Stimulated activated CD4-positive, alpha-beta T cell treated with anti-CD3 and anti-CD28 coated beads, Interleukin-15, amount 100 ng/mL, for 1 hour (primary cell): ENCODE measurements at regions not wholly inside any gene's neighbourhood (a gene's known extent, or its start where the extent isn't known, plus 50 kb on each side); places are given as distances from the start of the nearest gene placed in this dataset.

Source experiments
- DNase-seq, 2 donors: peaks; one replicate each; pipeline ENCODE4 v3.0.0-alpha.2; 2020; ENCODE audit warnings: low read depth in 1 of 2, low spot score in 1 of 2

DNA sequence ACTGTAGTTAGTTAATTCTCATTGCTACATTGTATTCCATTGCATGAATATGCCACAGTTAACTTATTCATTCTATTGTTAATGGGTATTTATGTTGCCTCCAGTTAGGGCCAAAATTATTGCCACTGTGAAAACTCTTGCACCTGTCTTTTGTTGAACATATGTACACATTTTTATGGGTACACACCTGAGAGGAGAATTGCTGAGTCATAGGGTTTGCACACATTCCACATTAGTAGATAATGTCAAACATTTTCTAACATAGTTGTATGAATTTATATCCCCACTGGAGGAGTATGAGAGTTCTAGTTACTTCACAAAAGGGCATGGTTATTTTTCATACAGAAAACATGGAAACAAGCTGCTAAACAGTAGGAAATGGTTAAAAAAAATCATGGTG lies 338.4 kb downstream of the FOXO1 start:
- DNase-seq = no peak

DNA sequence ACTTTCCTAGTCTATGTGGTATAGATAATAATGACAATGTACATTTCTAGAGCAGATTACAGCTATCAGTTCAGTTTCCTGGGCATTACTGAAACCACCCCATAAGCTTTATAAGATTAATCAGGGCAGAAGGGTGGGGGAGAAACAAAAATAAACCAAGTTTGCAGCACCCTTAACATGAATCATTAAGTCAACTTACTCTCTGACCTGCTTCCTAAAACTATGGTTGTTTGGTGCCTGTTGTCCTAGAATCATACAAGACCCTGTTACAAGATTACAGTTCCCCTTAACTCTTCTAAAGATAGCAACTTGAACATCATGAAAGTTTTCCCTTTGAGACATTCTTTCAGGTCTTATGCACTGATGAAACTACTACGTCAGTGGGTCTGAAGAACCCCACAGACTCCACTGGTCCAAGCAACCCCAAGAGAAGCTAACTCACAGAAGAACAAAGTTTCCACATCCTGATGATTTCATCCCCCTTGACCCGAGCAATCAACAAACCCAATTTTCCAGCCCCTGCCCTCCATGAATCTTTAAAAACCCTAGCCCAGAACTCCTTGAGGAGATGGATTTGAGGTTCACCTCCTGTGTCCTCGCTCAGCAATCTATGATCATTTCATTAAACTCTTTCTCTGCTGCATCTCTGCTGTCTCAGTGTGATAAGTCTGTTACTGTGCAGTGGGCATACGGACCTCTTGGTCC lies 336.5 kb downstream of the FOXO1 start:
- no peak for DNase-seq

DNA sequence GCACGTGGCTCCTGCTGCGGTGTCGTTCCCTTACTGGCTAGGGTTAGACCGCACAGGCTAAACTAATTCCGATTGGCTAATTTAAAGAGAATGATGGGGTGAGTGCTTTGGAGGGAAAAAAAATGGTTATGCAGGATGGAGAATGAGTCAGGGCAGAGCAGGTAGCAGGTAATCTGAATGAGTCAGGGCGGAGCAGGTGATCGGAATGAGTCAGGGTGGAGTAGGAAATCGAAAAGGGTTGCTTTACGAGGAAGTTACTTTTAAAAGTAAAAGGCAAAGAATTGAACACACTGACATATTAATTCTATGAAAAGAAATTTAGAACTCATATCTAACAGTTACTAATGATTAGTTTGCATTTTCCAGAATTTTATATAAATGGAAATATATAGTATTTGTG lies 335.5 kb downstream of the FOXO1 start:
- DNase-seq = no peak

DNA sequence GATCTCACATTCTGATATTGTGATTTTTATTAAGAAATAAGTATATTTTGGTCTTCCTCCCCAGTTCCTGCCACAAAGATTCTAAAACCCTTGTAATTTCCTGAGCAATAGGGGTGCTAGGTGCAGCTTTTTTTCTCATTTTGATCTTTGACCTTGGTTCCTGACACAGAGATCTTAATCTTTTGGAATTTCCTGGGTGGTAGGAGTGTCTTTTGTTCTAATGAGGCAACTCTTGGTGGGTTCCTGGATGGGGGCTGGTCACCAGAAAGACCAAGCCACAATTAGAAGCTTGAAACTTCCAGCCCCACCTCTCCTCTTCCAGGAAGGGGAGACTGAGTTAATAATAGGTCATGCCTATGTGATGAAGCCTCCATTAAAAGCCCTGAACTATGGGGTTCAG lies 334.6 kb downstream of the FOXO1 start:
- DNase-seq = no peak

DNA sequence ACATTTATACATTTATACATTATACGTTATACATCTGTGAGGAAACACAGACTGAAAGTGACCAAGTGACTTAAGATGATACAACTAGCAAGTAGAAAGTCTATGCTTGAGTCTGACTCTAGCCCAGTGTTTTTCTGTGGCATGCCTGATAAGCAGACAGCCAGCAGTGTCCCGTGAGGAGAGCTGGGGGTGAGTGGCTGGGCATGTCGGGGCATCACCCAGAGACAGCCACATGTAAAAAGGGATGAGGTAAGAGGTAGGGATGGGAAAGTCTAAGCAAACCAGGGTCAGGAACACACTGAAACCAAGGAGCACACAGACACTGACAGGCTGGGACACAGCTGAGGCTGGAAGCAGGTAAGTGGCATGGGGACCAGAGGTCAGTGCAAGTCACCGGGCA lies 333.2 kb downstream of the FOXO1 start:
- no peak for DNase-seq

DNA sequence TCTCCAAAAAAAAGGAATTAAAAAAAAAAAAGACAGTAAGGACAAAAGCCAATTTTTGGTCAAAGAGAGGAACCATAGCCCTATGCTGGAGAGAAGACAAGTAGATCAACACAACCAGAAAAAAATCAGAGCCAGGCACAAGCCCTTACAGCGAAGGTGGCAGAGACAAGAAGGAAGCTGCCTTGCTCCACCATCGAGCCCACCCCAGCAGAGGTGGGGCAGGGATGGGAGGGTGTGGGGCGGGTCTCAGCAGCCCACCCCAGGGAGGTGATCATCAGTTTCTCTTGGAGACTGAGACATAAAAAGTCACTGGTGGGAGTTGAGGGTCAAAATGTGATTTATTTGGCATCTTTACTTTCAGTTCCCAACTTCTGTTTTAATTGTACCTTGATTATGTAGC lies 332.4 kb downstream of the FOXO1 start:
- no peak for DNase-seq

DNA sequence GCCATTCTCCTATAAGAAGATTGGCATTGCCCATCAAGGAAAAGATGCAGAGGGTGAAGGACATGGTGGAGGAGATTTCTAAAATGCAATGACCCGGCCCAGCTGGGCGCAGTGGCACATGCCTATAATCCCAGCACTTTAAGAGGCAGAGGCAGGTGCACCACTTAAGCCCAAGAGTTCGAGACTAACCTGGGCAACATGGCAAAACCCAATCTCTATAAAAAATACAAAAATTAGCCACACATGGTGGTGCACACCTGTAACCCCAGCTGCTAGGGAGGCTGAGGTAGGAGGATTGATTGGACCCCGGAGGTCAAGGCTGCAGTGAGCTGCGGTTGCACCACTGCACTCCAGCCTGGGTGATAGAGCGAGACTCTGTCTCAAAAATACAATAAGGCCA lies 331.8 kb downstream of the FOXO1 start:
- no peak for DNase-seq

DNA sequence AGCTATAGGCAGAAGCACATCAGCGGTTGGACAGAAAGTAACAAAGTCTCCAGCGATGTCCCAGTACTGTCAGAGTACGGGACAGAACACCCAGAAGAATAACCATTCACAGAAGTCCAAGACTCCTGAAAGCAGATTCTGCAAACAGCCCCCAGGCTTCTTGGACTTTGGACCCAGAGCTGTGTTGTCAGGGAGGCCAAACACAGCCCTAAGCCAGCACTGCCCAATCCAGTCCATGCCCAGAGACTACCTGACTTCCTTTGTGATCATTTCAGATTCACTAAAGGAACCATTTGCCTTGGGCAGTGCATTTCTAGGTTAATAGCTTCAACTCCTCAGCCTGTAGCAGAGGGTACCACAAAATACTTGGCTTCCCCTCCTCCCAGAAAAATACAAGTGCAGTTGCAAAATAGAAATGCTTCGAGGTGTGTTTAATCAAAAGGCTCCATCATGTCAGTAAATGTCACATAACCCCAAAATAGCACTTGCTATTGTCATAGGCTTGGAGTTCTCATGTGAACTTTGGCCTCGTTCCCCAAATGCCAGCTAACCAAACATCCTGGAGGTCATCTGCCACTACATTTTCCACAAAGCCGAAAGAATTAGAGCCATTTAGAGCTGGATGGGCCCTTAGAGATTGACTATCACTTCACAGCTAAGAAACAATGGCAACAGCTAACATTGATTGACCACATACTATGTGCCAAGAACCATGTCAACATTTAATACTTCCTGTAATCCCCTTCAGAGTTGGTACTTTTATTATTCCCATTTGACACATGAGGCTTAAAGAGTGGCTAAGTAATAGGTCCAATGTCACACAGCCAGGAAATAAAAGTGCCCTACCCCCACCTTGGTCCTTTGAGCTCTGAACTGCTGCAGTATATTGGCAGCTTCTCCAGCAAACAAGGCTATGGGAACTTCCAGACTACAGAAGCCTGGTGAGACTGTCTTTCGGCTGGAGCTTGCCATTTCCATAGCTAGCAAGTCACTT lies 329.9 kb downstream of the FOXO1 start:
- no peak for DNase-seq

DNA sequence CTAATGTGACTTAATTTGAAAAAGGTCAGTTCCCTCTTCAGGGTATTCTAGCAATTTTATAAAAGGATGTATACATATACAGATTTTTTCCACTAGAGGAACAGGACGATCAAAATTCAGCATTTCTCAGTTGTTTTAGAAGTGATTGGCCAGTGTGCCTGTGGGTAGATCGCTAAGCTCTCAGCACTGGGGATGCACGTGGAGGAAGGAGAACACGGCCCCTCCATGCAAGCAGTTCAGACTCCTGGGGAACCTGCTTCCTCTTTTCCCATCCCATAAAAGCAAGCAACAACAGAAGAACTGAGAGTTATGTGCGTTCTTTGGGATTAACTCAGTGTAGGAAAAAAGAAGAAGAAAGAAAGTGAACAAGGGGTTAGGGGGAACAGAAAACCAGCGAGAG lies 328.8 kb downstream of the FOXO1 start:
- DNase-seq = no peak

DNA sequence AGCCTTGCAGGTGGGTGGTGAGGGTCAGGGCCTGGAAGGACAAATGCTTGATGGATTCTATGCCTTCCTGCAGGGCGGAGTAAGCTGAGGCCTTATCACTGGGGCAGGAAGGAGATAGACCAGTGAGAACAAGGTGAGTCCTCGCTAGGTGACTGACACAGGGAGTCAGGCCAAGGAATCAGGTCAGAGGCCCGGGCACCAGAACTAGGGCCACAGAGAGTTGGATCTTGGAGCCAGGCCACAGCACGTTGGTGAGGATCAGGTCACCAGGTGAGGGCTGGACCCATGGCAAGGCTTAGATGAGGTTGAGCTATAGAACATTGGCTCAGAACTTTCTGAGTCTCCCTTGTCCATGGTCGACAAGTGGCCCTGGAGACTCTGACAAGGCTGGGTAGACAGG lies 328.2 kb downstream of the FOXO1 start:
- no peak for DNase-seq

DNA sequence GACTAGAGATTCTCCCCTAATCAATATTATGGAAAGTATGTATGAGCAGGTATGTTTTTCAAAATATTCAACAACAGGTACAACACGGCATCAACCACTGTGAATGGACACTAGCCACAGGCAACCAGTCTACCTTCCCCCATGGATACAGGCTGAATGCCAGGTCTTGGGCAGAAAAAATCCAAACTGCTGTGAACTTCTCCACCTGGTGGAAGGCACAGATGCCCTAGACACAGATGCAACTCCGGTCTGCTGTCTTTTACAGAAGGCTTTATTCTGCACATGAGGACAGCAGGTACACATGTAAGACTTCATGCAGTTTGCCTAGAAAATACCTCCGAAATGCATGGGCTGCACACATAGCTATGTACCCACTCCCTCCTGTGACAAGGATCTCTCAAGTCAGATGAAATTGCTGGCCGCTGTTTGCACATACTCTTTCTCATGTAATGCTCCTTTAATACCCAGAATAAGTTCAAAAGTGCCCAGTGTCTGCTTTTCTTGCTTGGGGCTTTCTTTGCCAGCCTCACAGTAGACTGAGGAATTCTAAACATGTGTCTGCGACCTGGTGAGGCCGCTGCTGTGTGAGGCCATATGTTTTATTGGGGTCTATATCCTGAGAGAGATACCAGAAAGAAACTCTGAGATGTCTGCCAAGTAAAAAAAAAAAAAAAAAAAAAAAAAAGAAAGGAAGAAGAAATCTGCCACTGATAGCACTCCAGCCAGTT lies 325.9 kb downstream of the FOXO1 start:
- DNase-seq = no peak

DNA sequence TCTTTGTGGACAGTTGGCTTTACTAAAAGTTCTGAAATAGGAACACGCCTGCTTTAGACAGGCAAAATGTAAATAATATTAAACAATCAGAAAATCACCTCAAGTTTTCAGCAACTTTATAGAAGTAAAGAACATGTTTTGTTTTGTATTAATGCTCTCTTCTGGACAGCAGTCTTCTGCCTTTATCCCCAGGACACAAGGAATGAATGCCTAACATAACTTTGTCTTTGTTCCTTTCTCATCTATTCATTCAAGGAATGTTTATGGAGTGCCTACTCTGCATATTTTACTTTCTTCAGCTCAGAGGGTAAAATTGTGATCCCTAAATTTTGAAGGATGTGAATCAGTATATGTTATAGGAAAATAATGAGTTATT lies 325.4 kb downstream of the FOXO1 start:
- no peak for DNase-seq

DNA sequence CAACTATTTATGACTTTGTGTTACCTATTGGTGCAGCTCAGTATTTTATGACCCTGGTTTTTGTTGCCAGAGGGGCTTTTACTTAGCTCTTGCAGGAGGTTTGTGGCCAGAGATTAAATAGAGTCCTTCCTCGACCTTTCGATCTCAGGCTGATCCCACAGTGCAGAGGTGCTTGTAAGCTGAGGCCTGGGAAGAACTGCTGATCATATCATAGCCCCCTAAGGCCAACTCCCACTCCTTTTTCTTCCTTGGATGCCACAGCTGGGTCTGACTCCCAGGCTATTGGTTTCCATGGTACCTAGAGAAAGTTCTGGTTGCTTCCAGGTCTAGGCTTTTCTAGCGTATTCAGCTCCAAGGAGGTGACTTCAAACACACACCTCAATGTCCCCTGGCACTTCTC lies 324.9 kb downstream of the FOXO1 start:
- no peak for DNase-seq

DNA sequence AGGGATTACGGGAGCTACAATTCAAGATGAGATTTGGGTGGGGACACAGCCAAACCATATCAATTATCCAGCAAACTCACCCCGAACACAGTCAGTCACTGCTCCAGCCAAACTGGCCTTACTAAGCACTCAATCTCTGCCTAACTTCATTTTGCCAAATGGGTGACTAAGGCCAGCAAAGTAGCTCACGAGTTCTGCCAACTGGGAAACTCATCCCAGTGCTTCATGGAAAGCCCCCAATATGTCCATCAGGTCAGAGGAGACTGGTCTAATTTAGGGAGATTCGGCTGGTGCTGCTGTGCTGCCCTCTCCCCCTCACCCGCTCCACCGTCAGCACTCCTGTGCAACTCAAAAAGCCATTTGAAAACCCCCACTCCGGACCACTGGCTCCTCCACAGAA lies 324.0 kb downstream of the FOXO1 start:
- no peak for DNase-seq

DNA sequence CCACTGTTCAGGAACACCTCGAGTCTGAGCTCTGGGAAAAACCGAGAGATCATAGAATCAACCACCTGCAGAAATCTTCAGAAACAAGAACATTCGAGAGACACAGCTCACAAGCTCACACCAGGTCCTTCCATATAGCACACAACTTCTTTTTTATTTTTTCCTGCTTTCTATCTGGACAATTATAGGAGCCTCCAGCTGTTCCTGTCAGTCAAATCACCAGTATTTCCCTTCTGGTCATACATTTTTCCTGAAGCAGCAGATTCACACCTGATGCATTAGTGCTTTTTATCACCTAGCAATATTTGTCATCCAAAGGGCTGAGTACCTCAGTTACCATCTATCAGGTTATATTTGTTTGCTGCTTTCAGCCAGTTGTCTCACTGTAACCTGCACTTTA lies 323.5 kb downstream of the FOXO1 start:
- DNase-seq = no peak

DNA sequence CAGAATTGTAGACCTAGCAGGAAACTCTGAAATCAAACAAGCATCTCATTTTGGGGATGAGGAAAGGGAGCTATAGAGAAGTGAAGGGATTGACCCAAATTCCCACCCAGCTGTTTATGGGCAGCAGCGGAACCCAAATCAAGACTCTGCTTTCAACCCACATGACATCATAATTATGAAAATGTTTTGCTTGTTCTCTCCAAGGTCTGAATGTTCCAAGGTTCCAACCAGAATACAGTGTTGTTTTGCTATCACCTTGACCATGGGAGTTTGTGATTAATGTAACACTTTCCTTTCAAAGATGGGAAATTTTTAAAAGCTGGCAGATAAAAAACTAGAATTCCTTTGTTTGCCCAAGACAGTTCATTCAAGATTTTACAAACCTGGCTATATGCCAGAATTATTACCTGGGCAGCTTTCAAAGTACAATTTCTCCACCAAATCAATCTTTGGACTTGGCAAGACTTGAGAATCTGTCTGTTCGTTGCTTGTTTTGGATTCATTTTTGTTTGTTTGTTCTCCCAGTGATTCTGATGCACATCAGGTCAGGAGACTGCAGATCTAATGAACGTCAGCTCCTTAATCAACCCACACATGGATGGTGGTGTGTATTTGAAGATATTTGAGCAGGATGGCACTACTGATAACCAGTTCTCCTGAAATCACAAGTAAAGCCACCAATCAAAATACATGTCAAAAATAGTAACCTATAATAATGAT lies 322.7 kb downstream of the FOXO1 start:
- DNase-seq = no peak

DNA sequence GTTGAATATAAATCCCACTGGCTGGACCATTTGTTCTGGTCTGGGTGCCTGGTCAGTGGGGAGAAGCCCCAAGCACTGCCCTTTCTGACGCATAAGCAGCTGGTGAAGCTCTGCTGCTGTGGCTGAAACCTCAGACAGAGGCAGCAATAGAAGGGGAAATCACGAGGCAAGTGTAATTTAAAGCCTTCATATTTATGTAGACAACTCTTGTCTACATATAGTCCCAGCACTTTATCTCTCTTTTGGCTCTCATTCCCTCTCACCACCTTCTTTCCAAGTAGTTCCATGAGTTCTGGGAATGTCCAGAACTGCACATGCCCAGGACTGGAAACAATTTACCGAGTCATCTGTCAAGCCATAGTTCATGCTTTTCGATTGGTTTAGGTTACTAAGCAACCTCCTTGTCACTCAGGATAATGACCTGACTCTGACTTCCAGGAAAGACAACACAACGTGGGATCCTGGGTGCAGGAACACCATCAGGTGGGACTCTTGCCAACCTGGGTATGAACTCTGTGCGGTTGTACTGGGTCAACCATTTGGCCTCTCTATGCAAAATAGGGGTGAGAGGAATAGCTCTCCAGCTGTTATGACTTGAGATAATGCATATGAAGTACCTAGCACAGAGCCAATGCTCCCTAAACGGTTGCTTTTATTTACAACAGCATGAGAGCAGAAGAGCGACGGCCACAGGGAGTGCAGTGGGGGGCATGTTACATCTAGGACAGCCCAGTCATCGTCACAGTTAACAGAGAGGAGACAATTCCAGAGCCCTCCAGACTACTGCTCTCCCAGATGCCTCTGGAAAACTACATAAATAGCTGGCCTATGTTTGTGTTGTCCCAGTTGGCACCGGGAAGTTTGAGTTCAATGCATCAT lies 321.9 kb downstream of the FOXO1 start:
- DNase-seq = no peak

DNA sequence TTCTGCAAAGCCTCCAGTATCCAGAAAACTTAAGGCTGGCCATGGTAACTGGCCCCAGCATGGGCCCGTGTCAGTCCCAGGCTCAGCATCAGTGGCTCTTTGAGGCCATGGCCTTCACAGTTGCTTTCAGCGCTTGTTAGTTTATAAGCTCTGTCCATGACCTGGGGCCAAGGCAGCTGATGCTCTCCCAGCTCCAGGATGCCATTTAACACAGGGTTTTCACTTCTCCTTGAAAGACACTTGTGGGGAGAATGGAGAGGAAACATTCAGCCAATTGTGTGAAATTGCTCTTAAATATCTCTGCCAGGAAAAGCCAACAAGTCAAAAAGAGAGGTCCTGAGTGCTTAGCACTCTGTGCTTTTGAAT lies 321.3 kb downstream of the FOXO1 start:
- DNase-seq = no peak

DNA sequence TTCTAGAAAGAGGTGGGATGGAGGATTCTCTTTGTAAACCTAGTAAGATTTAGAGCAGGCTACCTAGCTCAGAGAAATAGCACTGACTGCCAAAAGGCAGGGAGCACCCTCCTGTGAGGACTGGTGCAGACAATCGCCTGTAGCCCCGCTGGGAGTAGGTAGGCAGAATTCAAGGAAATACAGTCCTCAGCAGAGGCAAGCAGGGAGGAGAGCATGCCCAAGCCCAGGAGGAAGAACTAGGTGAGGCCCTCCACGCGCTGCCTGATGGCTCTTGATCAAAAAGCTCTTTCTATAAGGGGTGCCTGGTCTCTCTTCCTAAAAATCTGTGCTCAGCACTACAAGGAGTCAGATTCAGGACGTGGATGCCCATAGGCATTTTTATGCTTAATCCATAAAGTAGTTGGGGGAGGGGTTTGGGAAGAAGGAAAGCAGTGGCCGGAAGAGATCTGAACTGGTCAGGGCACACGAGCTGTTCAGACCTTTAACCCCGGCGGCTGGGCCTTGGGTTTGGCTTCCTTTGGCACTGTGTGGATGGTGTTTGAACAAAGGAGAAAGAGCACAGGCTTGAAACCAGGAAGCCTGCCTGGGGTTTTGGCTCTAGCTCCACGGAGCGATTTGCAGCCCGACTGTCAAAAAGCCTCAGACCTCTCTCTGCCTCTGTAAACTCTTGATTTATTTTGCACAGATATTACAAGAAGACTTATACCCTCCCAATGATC lies 320.6 kb downstream of the FOXO1 start:
- DNase-seq = no peak

DNA sequence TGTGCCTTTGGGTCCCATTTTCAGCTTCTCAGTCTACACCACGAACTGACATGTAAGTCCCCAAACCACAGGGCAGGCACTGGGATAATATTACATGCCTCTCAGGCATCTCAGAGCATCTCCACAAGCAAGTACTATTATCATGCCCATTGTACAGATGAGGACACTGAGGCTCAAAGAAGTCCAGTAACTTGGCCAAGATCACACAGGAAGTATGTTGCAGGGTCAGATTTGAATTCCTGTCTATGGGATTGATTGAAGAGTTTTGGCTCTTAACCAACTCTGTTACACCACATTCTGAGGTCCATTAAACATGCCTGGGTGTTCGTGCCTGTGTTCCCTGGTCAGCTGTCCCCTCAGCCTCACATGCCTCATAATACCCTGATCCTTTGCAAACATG lies 319.8 kb downstream of the FOXO1 start:
- no peak for DNase-seq
